ENCODE measurements at regions not wholly inside any gene's neighbourhood (a gene's known extent, or its start where the extent isn't known, plus 50 kb on each side); places are given as distances from the start of the nearest gene placed in this dataset.

DNA sequence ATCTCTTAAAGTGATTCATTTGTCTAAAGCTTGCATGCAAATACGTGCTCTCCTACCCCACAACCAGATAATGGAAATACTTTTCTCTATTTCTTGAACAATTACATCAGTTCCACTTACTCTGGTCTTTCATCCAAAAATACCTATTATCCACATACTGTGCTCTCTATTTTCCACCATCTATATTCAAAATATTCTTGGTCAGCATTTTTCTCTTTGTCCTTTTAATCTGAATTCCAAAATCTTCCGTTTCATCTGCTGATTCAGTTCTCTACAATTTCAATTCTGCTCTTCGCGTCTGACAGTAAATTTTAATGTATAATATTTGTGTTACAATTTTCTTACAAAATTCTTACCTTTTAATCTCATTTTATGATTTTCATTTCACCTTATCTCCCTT is 110.3 kb downstream of the ZNF648 start:
- Histone ChIP-seq H3K27ac (no peak overlapping the region), H3K4me3 (no peak overlapping the region)
- DNase-seq (ENCODE audit: low spot score) = no peak
- TF ChIP-seq, protein P1, sequence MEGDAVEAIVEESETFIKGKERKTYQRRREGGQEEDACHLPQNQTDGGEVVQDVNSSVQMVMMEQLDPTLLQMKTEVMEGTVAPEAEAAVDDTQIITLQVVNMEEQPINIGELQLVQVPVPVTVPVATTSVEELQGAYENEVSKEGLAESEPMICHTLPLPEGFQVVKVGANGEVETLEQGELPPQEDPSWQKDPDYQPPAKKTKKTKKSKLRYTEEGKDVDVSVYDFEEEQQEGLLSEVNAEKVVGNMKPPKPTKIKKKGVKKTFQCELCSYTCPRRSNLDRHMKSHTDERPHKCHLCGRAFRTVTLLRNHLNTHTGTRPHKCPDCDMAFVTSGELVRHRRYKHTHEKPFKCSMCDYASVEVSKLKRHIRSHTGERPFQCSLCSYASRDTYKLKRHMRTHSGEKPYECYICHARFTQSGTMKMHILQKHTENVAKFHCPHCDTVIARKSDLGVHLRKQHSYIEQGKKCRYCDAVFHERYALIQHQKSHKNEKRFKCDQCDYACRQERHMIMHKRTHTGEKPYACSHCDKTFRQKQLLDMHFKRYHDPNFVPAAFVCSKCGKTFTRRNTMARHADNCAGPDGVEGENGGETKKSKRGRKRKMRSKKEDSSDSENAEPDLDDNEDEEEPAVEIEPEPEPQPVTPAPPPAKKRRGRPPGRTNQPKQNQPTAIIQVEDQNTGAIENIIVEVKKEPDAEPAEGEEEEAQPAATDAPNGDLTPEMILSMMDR (IDR thresholded peaks at IDR 0.05) = no peak

DNA sequence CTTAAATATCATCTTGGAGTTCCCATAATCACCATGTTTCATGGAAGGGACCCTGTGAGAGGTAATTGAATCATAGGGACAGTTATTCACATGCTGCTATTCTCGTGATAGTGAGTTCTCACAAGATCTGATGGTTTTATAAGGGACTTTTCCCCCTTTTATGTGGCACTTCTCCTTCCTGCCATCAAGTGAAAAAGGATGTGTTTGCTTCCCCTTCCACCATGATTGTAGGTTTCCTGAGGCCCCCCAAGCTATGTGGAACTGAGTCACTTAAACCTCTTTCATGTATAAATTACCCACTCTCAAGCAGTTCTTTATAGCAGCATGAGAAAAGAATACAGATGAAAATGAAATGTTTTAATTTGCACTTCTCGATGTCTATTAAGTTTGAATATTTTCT is 112.0 kb downstream of the ZNF648 start:
- TF ChIP-seq, protein P1 (IDR thresholded peaks at IDR 0.05) = no peak
- Histone ChIP-seq H3K27ac (no peak overlapping the region), H3K4me3 (no peak overlapping the region)
- DNase-seq (ENCODE audit: low spot score) = no peak

DNA sequence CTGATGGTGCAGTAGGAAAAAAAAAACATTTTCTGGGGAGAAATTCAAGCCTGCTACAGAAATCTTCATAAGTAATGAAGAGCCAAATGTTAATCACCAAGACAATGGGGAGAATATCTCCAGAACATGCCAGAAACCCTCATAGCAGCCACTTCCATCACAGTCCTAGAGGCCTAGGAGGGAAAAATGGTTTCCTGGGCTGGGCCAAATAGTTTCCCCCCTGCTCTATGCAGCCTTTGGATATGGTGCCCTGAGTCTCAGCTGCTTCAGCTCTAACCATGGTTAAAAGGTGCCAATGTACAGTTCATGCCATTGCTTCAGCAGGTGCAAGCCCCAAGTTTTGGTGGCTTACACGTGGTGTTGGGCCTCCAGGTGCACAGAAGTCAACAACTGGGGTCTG is 113.1 kb downstream of the ZNF648 start:
- TF ChIP-seq, protein P1 (IDR thresholded peaks at IDR 0.05) = no peak
- no peak overlapping the region for H3K27ac ChIP-seq
- DNase-seq (ENCODE audit: low spot score) = no peak
- no peak overlapping the region for H3K4me3 ChIP-seq

DNA sequence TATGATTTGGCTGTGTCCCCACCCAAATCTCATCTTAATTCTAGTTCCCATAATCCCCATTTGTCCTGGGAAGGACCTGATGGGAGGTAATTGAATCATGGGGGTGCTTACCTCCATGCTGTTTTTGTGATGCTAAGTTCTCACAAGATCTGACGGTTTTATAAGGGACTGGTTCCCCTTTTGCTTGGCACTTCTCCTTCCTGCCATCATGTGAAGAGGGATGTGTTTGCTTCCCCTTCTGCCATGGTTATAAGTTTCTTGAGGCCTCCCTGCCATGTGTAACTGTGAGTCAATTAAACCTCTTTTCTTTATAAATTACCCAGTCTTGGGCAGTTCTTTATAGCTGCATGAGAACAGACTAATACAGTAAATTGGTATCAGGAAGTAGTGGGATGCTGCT is 114.1 kb downstream of the ZNF648 start:
- Histone ChIP-seq H3K27ac (no peak overlapping the region), H3K4me3 (no peak overlapping the region)
- DNase-seq (ENCODE audit: low spot score) = no peak
- TF ChIP-seq, protein P1 (IDR thresholded peaks at IDR 0.05) = no peak

DNA sequence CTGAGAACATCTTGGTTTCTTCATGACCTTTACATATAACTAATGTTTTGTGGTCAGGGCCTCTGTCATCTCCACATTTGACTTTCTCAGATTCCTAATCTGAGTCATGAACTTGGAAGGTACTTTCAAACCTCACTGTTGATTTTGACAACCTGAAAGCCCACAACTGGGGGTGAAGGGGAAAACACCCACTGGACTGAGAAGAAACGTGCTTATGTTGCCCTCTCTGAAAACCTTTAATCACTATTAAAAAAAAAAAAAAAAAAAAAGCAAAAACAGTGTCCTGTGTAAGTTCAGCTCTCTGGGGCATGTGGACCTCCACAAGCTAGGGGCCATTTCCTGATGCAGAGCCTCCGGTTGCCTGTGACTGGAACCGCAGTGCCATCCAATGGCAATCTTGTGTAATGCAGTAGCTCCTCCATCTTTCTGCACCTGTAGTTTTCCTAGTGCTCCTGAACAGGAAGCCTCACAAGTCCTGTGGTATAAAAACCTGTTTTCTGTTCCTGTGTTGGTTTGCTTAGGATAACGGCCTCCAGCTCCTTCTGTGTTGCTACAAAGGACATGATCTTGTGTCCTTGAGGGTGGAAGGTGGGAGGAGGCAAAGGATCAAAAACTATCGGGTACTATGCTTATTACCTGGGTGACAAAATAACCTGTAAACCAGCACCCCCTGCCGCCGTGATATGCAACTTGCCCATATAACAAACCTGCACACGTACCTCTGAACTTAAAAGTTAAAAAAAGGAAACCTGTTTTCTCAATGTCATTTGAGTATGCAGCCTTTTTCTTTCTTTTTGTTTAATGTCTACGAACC is 124.5 kb downstream of the ZNF648 start:
- DNase-seq (ENCODE audit: low spot score) = no peak
- H3K27ac ChIP-seq = no peak overlapping the region
- H3K4me3 ChIP-seq = no peak overlapping the region
- TF ChIP-seq, protein P1 (IDR thresholded peaks at IDR 0.05) = no peak

DNA sequence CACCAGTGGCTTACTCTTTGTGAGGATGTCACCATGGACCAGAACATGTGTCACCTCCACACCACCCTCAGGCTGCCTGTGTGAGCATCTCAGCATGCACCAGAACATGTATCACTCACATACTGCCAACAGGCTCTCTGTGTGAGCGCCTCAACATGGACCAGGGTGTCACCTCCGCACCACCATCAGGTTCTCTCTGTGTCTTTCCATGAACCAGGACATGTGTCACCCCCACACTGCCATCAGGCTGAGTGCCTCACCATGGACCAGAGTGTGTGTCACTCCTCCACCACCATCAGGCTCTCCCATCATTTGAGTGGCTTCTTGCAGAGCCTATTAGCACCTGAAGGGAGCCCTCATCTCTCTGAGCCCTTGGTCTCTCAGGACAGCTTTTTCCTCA is 125.2 kb downstream of the ZNF648 start:
- TF ChIP-seq, protein P1 (IDR thresholded peaks at IDR 0.05) = no peak
- Histone ChIP-seq H3K4me3 (no peak overlapping the region), H3K27ac (no peak overlapping the region)
- no peak for DNase-seq (ENCODE audit: low spot score)

DNA sequence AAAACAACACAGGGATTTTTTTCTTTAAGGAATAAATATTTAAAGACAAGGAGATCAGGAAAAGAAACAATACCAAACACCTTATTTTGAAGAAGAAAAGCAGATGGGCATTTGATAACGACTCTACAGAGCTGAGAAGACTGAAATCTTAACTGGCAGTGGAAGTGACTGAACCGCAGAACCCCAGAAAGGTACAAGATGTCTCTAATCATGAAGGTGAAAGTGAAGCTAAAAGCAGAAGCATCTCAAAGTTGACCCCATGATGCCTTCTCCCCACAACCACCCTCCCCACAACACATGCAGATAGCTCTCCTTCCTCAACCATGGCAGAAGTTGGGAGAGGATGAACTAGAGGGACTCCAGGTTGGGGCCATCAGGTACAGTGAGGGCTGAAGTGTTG is 129.6 kb downstream of the ZNF648 start:
- TF ChIP-seq, protein P1 (IDR thresholded peaks at IDR 0.05) = no peak
- no peak for DNase-seq (ENCODE audit: low spot score)
- H3K4me3 ChIP-seq = no peak overlapping the region
- no peak overlapping the region for H3K27ac ChIP-seq

Measured in coronary artery (tissue), 2 donors.